ENCODE measurements at regions not wholly inside any gene's neighbourhood (a gene's known extent, or its start where the extent isn't known, plus 50 kb on each side); places are given as distances from the start of the nearest gene placed in this dataset.
A peak's percentile ranks its signal among the peaks of the same experiment; 100 is the strongest.
"Not testable (repeated sequence)": the region's sequence is repeated elsewhere in the genome, so short reads cannot be mapped to it uniquely, and the experiment has no call there.

- FAIRE-seq = no peak
Measured at GRCh38 chr14:63147018-63147417, 57.2 kb upstream of the RHOJ start.

- no peak for FAIRE-seq
Measured at GRCh38 chr14:63134801-63135200, 69.4 kb upstream of the RHOJ start.

- no peak for FAIRE-seq
Measured at GRCh38 chr14:63130531-63130930, 73.7 kb upstream of the RHOJ start.

GRCh38 chr14:63106487-63106886 lies 61.2 kb upstream of the KCNH5 start:
- FAIRE-seq = not testable (repeated sequence)

- FAIRE-seq = no peak
Measured at GRCh38 chr14:63100552-63100951, 55.3 kb upstream of the KCNH5 start.

GRCh38 chr14:63096186-63096585 lies 50.9 kb upstream of the KCNH5 start:
- FAIRE-seq = peak; percentile 94

Measured in endometrium (tissue), 2 donors.